ENCODE measurements at regions not wholly inside any gene's neighbourhood (a gene's known extent, or its start where the extent isn't known, plus 50 kb on each side); places are given as distances from the start of the nearest gene placed in this dataset.
A peak's percentile ranks its signal among the peaks of the same experiment; 100 is the strongest.

GRCh38 chr4:141569141-141569540, 67.2 kb upstream of the IL15 start:
- H2AFZ ChIP-seq (ENCODE audit: low read length) = no peak overlapping the region
- no peak overlapping the region for H3K4me2 ChIP-seq (ENCODE audit: insufficient read depth, low read length)
- no peak for DNase-seq (ENCODE audit: insufficient read length, low spot score, missing footprints)
- no peaks in the 10 kb centered on the region for H3K79me2 ChIP-seq (ENCODE audit: insufficient read depth, low read length)
- peak overlapping the region; percentile 24 for H3K27ac ChIP-seq (ENCODE audit: low read depth, low read length)
- no peaks in the 10 kb centered on the region for H3K9me3 ChIP-seq (ENCODE audit: low read depth, low read length)
- TF ChIP-seq, protein P1, sequence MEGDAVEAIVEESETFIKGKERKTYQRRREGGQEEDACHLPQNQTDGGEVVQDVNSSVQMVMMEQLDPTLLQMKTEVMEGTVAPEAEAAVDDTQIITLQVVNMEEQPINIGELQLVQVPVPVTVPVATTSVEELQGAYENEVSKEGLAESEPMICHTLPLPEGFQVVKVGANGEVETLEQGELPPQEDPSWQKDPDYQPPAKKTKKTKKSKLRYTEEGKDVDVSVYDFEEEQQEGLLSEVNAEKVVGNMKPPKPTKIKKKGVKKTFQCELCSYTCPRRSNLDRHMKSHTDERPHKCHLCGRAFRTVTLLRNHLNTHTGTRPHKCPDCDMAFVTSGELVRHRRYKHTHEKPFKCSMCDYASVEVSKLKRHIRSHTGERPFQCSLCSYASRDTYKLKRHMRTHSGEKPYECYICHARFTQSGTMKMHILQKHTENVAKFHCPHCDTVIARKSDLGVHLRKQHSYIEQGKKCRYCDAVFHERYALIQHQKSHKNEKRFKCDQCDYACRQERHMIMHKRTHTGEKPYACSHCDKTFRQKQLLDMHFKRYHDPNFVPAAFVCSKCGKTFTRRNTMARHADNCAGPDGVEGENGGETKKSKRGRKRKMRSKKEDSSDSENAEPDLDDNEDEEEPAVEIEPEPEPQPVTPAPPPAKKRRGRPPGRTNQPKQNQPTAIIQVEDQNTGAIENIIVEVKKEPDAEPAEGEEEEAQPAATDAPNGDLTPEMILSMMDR (IDR thresholded peaks at IDR 0.05; ENCODE audit: extremely low read depth, low read depth, low read length) = no peak
- no peak overlapping the region for H3K4me3 ChIP-seq (ENCODE audit: insufficient read depth, low read length)
- no peaks in the 10 kb centered on the region for H3K27me3 ChIP-seq (ENCODE audit: insufficient read depth, low read length)
- H3K36me3 ChIP-seq (ENCODE audit: insufficient read depth, low read length) = no peaks in the 10 kb centered on the region
- H4K20me1 ChIP-seq (ENCODE audit: insufficient read depth, low read length) = no peaks in the 10 kb centered on the region
- peaks cover 4% of the 10 kb centered on the region for H3K4me1 ChIP-seq (ENCODE audit: insufficient read depth, low read length)

- Histone ChIP-seq H4K20me1 (ENCODE audit: insufficient read depth, low read length) (no peaks in the 10 kb centered on the region), H2AFZ (ENCODE audit: low read length) (no peak overlapping the region), H3K4me3 (ENCODE audit: insufficient read depth, low read length) (no peak overlapping the region), H3K27me3 (ENCODE audit: insufficient read depth, low read length) (no peaks in the 10 kb centered on the region), H3K36me3 (ENCODE audit: insufficient read depth, low read length) (no peaks in the 10 kb centered on the region), H3K27ac (ENCODE audit: low read depth, low read length) (no peak overlapping the region), H3K4me2 (ENCODE audit: insufficient read depth, low read length) (no peak overlapping the region), H3K79me2 (ENCODE audit: insufficient read depth, low read length) (no peaks in the 10 kb centered on the region), H3K4me1 (ENCODE audit: insufficient read depth, low read length) (peaks cover 4% of the 10 kb centered on the region), H3K9me3 (ENCODE audit: low read depth, low read length) (no peaks in the 10 kb centered on the region)
- TF ChIP-seq, protein P1 (IDR thresholded peaks at IDR 0.05; ENCODE audit: extremely low read depth, low read depth, low read length) = no peak
- DNase-seq (ENCODE audit: insufficient read length, low spot score, missing footprints) = no peak
Measured at GRCh38 chr4:141570290-141570689, 66.1 kb upstream of the IL15 start.

- H3K4me2 ChIP-seq (ENCODE audit: insufficient read depth, low read length) = no peak overlapping the region
- TF ChIP-seq, protein P1 (IDR thresholded peaks at IDR 0.05; ENCODE audit: extremely low read depth, low read depth, low read length) = no peak
- H3K79me2 ChIP-seq (ENCODE audit: insufficient read depth, low read length) = no peaks in the 10 kb centered on the region
- no peak overlapping the region for H3K4me3 ChIP-seq (ENCODE audit: insufficient read depth, low read length)
- H3K9me3 ChIP-seq (ENCODE audit: low read depth, low read length) = no peaks in the 10 kb centered on the region
- no peak overlapping the region for H2AFZ ChIP-seq (ENCODE audit: low read length)
- DNase-seq (ENCODE audit: insufficient read length, low spot score, missing footprints) = no peak
- H3K27ac ChIP-seq (ENCODE audit: low read depth, low read length) = no peak overlapping the region
- H3K4me1 ChIP-seq (ENCODE audit: insufficient read depth, low read length) = peaks cover 10% of the 10 kb centered on the region
- H4K20me1 ChIP-seq (ENCODE audit: insufficient read depth, low read length) = no peaks in the 10 kb centered on the region
- H3K36me3 ChIP-seq (ENCODE audit: insufficient read depth, low read length) = no peaks in the 10 kb centered on the region
- H3K27me3 ChIP-seq (ENCODE audit: insufficient read depth, low read length) = no peaks in the 10 kb centered on the region
Measured at GRCh38 chr4:141571362-141571761, 65.0 kb upstream of the IL15 start.

- DNase-seq (ENCODE audit: insufficient read length, low spot score, missing footprints) = no peak
- Histone ChIP-seq H3K9me3 (ENCODE audit: low read depth, low read length) (no peaks in the 10 kb centered on the region), H3K4me1 (ENCODE audit: insufficient read depth, low read length) (peaks cover 10% of the 10 kb centered on the region), H3K27ac (ENCODE audit: low read depth, low read length) (no peak overlapping the region), H3K4me2 (ENCODE audit: insufficient read depth, low read length) (no peak overlapping the region), H2AFZ (ENCODE audit: low read length) (no peak overlapping the region), H3K79me2 (ENCODE audit: insufficient read depth, low read length) (no peaks in the 10 kb centered on the region), H3K27me3 (ENCODE audit: insufficient read depth, low read length) (no peaks in the 10 kb centered on the region), H4K20me1 (ENCODE audit: insufficient read depth, low read length) (no peaks in the 10 kb centered on the region), H3K36me3 (ENCODE audit: insufficient read depth, low read length) (no peaks in the 10 kb centered on the region), H3K4me3 (ENCODE audit: insufficient read depth, low read length) (no peak overlapping the region)
- TF ChIP-seq, protein P1 (IDR thresholded peaks at IDR 0.05; ENCODE audit: extremely low read depth, low read depth, low read length) = no peak
Measured at GRCh38 chr4:141571793-141572192, 64.6 kb upstream of the IL15 start.
